Muscle layer of colon (tissue), 2 donors: ENCODE measurements at regions not wholly inside any gene's neighbourhood (a gene's known extent, or its start where the extent isn't known, plus 50 kb on each side); places are given as distances from the start of the nearest gene placed in this dataset.
"Not testable (repeated sequence)": the region's sequence is repeated elsewhere in the genome, so short reads cannot be mapped to it uniquely, and the experiment has no call there.

Source experiments
- H3K27ac ChIP-seq: one replicate; pipeline ENCODE4 v1.7.0; 2013; ENCODE audit warnings: low read depth, mild to moderate bottlenecking, low read length, moderate library complexity
- H3K27me3 ChIP-seq, 2 donors: one replicate each; pipeline ENCODE4 v1.7.0; 2013; ENCODE audit warnings: low read length in 2 of 2, mild to moderate bottlenecking in 2 of 2; ENCODE audit not compliant: insufficient read depth in 2 of 2, control insufficient read depth in 1 of 2
- H3K36me3 ChIP-seq: one replicate; pipeline ENCODE4 v1.7.0; 2013; ENCODE audit warnings: mild to moderate bottlenecking, low read length; ENCODE audit not compliant: insufficient read depth
- H3K4me1 ChIP-seq: one replicate; pipeline ENCODE4 v1.7.0; 2013; ENCODE audit warnings: mild to moderate bottlenecking, low read length; ENCODE audit not compliant: insufficient read depth
- H3K4me3 ChIP-seq, 2 donors: one replicate each; pipeline ENCODE4 v1.7.0; 2013; ENCODE audit warnings: low read length in 2 of 2, low read depth in 1 of 2, mild to moderate bottlenecking in 1 of 2, moderate library complexity in 1 of 2
- H3K9ac ChIP-seq: one replicate; pipeline ENCODE4 v1.7.0; 2013; ENCODE audit warnings: low read length
- H3K9me3 ChIP-seq: one replicate; pipeline ENCODE4 v1.7.0; 2013; ENCODE audit warnings: mild to moderate bottlenecking, low read length
- donor health status: abdominal sarcoma.
- donor health status: Adenocarcinoma of cecum.

DNA sequence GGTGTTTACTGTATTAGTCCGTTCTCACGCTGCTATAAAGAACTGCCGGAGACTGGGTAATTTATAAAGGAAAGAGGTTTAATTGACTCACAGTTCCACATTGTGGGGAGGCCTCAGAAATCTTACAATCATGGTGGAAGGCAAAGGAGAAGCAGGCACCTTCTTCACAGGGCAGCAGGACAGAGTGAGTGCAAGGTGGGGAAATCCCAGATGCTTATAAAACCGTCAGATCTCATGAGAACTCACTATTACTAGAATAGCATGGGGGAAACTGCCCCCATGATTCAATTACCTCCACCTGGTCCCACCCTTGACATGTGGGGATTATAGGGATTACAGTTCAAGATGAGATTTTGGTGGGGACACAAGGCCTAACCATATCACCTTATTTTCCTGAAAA is 60.1 kb upstream of the IFNGR1 start:
- not testable (repeated sequence) for H3K9me3 ChIP-seq, H3K4me1 ChIP-seq, H3K9ac ChIP-seq, H3K36me3 ChIP-seq, H3K4me3 ChIP-seq, H3K27ac ChIP-seq, H3K27me3 ChIP-seq

GRCh38 chr6:137277971-137278637 is 58.9 kb upstream of the IFNGR1 start:
- Histone ChIP-seq H3K27ac (no peak overlapping the region), H3K27me3 (no peaks in the 10 kb centered on the region), H3K4me3 (no peak overlapping the region), H3K36me3 (no peaks in the 10 kb centered on the region), H3K9ac (no peak overlapping the region), H3K4me1 (no peaks in the 10 kb centered on the region), H3K9me3 (no peaks in the 10 kb centered on the region)

- no peaks in the 10 kb centered on the region for H3K27me3 ChIP-seq
- H3K9ac ChIP-seq, result no peak overlapping the region
- H3K4me1 ChIP-seq, result no peaks in the 10 kb centered on the region
- no peaks in the 10 kb centered on the region for H3K9me3 ChIP-seq
- no peak overlapping the region for H3K4me3 ChIP-seq
- H3K27ac ChIP-seq, result no peak overlapping the region
- no peaks in the 10 kb centered on the region for H3K36me3 ChIP-seq
These were observed 53.2 kb upstream of the IFNGR1 start for GRCh38 chr6:137272403-137272802.

GRCh38 chr6:137271245-137272183 is 52.3 kb upstream of the IFNGR1 start:
- no peak overlapping the region for H3K27ac ChIP-seq
- no peaks in the 10 kb centered on the region for H3K4me1 ChIP-seq
- no peak overlapping the region for H3K9ac ChIP-seq
- no peak overlapping the region for H3K4me3 ChIP-seq
- H3K36me3 ChIP-seq, result no peaks in the 10 kb centered on the region
- no peaks in the 10 kb centered on the region for H3K27me3 ChIP-seq
- no peaks in the 10 kb centered on the region for H3K9me3 ChIP-seq

DNA sequence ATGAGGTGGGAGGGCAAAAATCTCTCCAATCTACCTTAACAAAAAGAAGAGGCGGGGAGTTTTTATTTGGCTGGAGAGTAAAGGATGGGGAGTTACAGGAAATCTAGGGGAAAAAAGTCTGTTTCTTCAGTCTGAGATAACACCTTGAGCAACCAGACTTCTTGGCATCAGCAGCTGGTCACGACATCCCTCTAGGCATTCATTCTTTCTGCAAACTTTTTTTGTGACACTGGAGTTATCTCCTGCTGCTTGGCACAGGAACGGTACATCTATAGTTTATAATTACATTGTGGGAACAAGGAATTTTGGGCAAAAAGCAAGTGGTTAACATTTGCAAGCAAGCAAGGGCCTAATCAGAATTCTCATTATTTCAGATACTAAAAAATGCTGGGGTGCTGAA is 50.6 kb upstream of the IFNGR1 start:
- Histone ChIP-seq H3K4me1 (no peaks in the 10 kb centered on the region), H3K9ac (no peak overlapping the region), H3K36me3 (no peaks in the 10 kb centered on the region), H3K9me3 (no peaks in the 10 kb centered on the region), H3K27ac (no peak overlapping the region), H3K27me3 (no peaks in the 10 kb centered on the region), H3K4me3 (no peak overlapping the region)

GRCh38 chr6:137269347-137269746 is 50.2 kb upstream of the IFNGR1 start:
- no peaks in the 10 kb centered on the region for H3K27me3 ChIP-seq
- no peaks in the 10 kb centered on the region for H3K36me3 ChIP-seq
- H3K4me1 ChIP-seq, result no peaks in the 10 kb centered on the region

More at GRCh38 chr6:137269347-137269746, 50.2 kb upstream of the IFNGR1 start:
- no peaks in the 10 kb centered on the region for H3K9me3 ChIP-seq
- no peak overlapping the region for H3K9ac ChIP-seq
- H3K27ac ChIP-seq, result no peak overlapping the region
- no peak overlapping the region for H3K4me3 ChIP-seq
